HTR-8/SVneo (cell line): ENCODE measurements at regions not wholly inside any gene's neighbourhood (a gene's known extent, or its start where the extent isn't known, plus 50 kb on each side); places are given as distances from the start of the nearest gene placed in this dataset.

Experiments
- DNase-seq: peaks from one replicate; pipeline ENCODE4 v3.0.0; 2011; ENCODE audit warnings: low spot score, mixed read lengths; ENCODE audit not compliant: insufficient read length
- FAIRE-seq: peaks from 2 replicates; lab custom pipeline; 2011; peaks lifted over from hg19 to GRCh38; lab: Jason Lieb, UNC

GRCh38 chr17:77404812-77405581, 264.2 kb downstream of the SEC14L1 start:
- FAIRE-seq = peak; percentile 97
- DNase-seq = peak; percentile 83

- FAIRE-seq (no peak), DNase-seq (no peak)
These were observed 265.3 kb downstream of the SEC14L1 start for GRCh38 chr17:77405867-77406732.

DNA sequence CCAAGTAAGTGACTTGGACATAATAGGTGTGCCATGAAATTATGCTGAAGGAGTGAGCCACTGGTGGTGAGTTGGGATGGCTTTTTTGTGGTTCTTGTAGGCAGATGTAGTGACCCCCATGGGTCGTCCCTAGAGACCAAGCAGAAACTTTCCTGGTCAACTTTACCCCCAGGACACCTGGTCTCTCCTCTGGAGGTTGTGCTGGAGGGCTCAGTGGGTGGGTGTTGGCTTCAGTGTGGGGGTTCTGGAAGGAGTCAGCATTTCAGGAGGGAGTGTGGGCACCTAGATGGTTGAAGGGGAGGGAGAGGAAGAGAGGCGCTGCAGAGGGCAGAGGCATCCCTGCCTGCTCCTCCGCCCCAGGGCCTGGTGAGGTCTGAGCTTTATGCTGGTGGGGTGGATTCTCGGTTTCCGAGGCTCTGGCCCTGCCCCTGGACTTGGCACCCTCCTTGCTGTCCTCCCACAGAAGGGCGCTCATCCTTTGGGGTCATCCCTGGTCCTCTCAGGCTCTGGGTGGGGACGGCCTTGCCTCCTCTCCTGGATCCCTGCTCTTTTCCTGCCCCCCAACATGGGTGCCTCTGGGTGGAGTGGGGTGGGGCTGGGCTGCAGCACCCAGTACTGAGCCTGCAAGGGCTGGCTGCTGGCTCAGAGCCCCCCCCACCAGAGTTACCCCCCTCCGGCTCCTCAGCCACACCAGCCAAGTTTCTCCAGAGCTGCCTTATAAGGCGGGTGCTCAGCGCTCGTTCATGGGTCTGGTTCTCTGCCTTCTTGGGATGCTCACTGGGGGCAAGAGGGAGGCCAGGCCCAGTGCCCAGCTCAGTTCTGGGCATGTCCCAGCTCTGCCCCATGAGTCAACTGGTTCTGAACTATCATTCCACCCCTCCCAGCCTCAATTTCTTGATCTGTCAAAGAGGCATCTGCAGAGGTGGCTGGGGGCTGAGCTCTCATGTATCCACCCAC, 266.8 kb downstream of the SEC14L1 start:
- FAIRE-seq (no peak), DNase-seq (no peak)

DNA sequence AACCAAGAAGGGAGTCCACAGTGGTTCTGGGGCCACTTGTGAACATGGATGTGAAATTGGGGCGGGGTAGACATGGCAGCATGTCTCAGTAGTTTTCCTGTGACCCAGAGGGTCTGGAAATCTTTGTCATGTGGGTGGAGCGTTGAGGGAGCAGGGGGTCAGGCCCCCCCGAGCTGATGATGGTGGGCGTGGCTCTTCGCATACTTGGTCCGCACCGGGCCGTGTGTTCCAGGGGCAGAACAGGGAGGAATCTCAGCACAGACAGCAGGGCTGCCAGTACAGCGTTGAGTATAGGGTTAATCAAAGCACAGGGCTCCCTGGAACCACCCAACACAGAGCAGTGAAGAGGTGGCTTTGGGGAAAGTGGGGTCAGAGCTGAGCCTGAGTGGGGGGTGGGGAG, 267.5 kb downstream of the SEC14L1 start:
- no peak for DNase-seq
- no peak for FAIRE-seq

DNA sequence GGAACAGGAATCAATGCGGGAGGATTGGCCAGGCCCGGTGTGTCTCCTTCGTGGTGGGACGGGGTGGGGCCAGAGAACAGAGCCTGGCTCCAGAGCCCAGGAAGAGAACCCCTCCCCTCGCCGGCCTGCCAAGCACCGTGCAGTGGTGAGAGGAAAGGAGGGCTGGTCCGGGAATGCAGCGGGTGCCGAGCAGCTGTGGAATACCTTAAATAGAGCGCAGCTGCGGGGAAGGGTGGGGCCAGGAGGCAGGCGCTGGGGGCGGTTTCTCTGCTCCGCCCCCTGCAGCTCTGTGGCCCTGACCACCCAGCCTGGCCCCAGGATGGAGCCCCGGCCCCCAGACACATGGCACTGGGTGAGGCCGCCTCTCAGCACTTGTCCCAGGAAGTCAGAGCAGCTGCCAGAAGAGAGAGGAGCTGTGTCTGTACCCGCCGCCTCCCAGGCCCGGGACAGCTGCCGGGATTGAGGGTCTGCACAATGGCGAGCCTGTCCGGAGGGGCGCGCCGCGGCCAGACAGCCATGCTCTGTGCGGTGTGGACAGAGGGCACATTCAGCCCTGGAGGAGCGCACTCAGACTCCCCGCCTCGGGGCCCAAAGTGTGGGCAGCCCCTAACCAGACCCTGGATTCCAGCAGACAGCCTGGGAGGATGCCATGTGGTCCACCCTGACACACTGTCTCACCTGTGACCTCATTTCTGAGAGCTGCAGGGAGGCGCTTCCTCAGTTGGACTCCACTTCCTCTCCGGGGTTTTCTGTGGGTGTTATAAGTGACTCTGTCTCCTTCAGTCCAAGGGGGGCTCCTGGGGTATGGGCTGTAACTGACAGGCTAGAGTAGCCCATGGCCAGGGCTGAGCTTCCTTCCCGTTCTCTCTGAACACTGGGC, 268.8 kb downstream of the SEC14L1 start:
- FAIRE-seq (no peak), DNase-seq (no peak)

DNA sequence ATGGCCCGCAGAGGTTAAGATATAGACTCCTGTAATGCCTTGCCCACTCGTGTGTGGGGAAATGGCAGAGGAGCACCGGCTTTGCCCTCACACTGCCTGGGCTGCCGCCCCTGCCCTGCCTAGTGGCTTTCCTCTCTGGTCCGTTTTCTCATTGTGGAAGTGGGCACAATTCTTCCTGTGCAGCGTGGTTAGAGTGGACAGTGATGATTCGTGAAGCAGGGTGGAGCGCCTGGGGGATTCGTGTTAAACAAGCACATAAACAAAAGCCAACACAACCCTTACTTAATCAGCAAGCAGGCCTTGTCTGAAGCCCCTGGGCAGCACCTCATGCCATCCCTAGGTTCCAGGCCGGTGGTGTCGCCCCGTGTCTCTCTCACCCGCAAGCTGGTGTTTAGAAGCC, 269.7 kb downstream of the SEC14L1 start:
- DNase-seq (no peak), FAIRE-seq (no peak)

DNA sequence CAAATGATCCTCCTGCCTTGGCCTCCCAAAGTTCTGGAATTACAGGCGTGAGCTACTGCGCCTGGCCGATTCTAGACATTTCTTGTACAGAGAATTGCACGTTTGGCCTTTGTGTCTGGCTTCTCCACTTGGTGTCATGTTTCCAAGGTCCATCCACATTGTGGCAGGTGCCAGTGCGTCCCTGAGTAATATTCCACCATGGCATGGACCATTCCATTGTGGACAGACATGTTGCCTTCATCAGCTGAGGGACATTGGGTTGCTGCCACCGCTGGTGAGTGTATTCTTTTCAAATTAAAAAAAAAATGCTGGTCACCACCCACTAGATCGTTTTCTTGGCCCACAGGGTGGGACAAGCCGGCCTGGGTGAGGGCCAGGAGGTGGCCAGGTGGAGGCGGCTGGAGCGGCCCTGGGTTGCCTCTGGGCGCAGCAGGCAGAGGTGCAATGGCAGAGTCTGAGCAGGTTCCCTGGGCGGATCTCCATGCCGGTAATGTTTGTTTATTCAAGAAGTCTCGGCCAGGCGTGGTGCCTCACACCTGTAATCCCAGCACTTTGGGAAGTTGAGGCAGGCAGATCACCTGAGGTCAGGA, 274.1 kb downstream of the SEC14L1 start:
- FAIRE-seq = peak; percentile 65
- no peak for DNase-seq

DNA sequence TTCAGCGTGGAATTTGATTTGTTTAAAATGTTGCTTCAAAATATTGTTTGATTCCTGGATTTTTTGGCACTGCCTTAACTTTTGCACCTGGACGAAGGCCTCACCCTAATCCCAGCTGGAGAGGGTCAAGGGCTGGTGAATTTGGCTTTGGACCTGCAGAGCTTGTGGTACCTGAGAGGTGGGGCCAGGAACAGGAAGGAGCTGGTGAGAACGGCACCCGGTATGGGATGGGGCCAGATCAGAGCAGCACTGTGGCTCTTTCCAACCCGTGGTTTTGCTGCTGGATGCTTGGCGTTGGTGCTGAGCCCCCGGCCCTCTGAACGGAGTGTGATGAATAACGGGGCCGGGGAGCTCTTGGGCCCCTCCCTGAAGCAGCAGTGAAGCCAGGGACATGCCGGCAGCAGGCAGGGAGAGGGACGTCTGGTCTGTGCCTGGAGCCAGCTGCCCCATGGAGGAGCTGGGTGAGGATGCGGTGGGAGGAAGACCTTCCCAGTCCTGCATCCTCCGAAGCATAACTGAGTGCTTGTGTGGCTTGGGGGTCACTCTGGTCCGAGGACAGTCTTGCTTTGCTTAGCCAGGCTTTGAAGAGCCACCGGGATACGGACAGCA, 275.4 kb downstream of the SEC14L1 start:
- FAIRE-seq (peak; percentile 4), DNase-seq (no peak)

DNA sequence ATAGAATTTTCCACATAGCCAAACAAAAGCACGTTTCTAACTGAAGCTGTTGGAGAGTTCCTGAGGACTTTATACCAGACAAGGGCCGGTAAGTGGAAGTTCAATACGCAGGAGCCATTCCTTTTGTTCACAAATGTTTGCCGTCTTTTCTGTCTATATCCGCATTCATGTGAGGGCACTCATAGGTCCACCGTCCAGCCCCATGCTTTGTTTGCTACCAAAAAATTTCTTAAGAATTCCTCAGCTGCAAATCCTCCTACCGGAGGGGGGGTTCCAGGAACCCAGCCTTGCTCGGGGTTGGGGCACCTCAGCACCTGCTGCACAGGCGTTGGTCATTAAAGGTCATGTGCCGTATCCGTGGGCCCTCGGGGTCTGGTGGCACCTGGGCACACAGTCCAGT, 276.8 kb downstream of the SEC14L1 start:
- FAIRE-seq (no peak), DNase-seq (no peak)

DNA sequence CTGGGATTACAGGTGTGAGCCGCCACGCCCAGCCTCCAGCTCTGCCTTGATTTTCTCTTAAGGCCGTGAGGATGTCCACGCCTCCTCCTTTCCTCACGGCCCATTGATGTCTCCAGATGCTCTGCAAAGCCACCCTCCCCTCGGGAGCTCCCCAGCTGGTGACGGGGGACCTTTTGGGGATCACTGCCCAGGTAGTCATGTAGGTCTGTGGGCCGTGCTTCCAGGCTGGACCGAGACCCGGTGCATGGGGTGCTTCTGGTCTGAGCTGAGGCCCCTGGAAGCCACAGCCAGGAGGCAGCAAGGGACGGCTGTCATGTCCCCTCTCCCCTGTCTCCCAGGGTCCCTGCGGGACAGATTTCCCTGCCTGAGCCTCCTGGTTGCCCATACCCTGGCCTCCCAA, 277.8 kb downstream of the SEC14L1 start:
- DNase-seq = no peak
- FAIRE-seq = no peak

DNA sequence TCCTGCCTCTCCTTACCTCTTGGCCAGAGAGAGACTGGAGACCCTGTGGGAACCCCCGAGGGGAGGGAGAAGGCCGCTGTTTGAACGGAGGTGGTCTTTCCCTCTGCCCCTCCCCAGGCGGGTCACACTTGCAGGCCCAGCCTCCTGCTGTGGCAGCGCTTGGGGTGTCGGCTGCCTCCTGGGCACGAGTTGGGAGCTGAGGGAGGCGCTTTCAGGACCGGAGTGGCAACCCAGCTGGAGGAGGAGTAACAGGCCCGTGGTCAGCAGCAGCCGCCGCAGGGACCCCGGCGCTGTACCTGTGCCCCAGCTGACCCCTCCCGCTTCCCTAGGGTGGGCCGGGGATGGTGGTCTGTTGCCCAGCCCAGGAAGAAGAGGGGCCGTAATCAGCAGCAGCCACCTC, 278.3 kb downstream of the SEC14L1 start:
- FAIRE-seq (no peak), DNase-seq (no peak)

DNA sequence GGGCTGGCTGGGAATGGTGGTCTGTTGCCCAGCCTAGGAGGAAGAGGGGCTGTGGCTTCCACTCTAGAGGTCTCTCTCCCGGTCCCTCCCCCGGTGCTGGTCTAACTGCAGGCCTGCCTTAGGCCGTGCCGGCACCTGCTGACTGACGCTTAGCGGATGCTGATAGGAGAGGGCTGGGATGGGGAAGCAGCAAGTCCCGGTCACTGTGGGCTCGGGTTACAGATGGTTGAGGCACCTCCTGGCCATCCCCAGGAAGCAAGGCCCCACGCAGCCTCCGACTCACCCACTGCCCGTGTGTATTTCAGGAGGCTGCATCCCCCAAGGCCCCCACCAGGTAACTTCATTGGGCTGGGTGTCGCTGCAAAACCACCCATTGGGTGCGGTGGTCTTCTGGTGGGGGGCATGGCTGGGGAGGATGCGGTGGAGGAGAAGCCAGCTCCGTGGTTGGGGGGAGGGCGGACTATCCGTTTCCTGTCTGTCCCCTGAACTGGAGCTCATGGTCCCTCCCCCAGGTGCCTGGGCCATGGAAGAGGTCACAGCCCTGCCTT, 278.9 kb downstream of the SEC14L1 start:
- FAIRE-seq (peak; percentile 87), DNase-seq (peak; percentile 79)

GRCh38 chr17:77420095-77420803, 279.5 kb downstream of the SEC14L1 start:
- DNase-seq (no peak), FAIRE-seq (peak; percentile 62)

DNA sequence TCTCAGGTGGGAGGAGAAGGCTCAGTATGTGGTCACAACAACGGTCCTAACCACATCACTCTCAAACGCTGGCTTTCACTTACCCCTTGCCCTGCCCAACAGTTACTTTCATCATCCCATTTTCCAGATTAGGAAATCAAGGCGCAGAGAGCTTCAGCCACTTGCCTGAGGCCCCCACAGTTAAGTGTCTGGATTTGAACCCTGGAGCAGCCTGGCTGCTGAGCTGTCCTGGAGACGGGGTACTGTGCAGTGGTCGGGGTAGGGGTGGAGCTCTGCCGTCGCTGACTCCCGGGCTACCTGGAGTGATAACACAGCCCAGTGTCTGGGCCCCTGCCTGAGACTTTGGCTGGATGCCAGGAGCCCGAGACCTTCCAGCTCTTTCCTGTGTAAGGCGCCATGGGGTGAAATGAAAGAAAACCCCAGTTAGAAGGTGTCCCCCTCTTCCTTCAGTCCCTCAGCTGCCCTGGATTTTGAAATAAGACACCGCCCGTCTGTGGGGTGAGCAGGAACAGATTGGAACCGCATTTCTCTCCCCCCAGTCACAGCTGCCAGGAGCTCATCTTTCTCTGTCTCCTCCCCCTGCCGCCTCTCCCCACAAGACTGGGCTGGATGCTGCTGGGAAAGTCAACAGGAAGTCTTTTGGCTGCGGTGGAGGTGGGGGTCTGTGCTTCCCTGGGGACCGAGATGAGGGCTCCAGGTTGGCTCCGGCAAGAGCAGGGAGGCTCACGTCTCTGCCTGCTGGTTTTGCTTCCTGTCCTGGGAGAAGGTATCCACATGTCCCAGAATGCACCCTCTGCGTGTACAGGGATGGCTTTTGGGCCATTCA, 280.2 kb downstream of the SEC14L1 start:
- DNase-seq = peak; percentile 92
- FAIRE-seq = peak; percentile 88

DNA sequence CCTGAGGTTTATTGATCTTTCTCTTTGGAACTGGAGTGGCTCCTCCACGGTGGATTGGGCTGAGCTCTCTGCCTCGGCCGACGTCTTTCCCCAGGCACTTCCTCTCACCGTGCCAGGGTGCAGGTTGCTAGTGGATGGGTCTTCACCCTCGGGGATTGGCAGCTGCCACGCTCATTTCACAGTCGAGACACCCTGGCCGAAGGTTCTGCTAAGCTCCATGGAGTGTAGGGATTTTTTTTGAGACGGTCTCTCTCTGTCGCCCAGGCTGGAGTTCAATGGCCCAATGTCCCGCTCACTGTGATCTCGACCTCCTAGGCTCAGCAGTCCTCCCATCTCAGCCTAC, 280.8 kb downstream of the SEC14L1 start:
- no peak for DNase-seq
- FAIRE-seq = peak; percentile 20

GRCh38 chr17:77422104-77422747, 281.5 kb downstream of the SEC14L1 start:
- DNase-seq = no peak

DNA sequence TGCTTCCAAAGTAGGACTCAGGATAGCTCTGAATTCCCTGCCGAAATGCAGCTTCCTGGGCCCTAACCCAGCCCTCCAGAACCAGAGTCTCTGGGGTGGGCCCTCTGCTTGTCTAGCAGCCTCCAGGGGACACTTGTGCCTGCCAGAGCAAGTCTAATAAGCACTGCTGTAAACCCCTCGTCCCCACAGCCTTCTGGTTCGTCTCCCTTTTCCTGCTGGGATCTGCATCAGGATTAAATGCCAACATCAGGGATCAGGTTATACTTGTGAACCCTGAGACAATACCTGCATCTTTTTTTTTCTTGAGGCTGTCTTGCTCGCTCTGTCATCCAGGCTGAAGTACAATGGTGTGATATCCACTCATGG, 282.0 kb downstream of the SEC14L1 start:
- no peak for FAIRE-seq
- DNase-seq = no peak

More at GRCh38 chr17:77422104-77422747, 281.5 kb downstream of the SEC14L1 start:
- no peak for FAIRE-seq
